Stimulated activated CD4-positive, alpha-beta T cell treated with anti-CD3 and anti-CD28 coated beads, Interleukin-2, amount 100 ng/mL, for 24 hours (primary cell): ENCODE measurements at regions not wholly inside any gene's neighbourhood (a gene's known extent, or its start where the extent isn't known, plus 50 kb on each side); places are given as distances from the start of the nearest gene placed in this dataset.

Source experiments
- DNase-seq, 2 donors: peaks; one replicate each; pipeline ENCODE4 v3.0.0-alpha.2; 2020

DNA sequence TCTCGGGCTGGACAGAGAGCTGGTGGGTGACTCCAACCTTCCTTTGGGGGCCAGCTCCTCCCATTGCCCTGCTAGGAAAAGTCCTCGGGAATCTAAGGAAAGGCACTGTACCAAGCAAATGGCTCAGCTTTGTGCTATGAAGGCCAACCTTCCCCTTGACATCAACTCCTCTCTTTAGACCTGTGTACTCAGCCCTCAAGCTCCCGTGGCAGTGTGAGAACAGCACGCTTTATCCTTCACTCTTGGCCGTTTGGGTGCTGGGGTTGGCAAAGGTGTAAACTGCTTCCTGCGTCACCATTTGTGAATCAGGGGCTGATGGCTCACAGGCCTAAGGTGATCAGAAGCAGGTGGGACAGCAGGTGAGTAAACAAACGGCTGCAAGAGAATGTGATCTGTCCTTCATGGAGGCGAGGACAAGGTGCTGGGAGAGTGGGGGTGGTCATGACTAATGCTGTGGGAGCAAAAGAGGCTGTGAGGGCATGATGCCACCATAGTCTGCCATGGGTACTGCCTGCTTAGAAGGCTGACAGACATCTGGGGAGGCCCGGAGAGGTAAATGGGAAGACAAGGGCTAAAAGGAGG is 165.2 kb upstream of the TPM1 start:
- no peak for DNase-seq

- no peak for DNase-seq
These were observed 164.5 kb upstream of the TPM1 start for GRCh38 chr15:62878070-62878469.

DNA sequence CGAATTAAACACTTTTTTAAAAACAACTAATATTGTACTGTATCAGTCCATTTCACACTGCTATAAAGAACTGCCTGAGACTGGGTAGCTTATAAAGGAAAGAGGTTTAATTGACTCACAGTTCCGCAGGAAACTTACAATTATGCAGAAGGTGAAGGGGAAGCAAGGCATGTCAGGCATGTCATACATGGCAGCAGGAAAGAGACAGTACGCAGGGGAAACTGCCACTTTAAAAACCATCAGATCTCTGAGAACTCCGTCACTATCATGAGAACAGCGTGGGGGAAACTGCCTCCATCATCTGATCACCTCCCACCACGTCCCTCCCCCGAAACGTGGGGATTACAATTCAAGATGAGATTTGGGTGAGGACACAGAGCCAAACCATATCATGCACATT is 162.8 kb upstream of the TPM1 start:
- DNase-seq = no peak

DNA sequence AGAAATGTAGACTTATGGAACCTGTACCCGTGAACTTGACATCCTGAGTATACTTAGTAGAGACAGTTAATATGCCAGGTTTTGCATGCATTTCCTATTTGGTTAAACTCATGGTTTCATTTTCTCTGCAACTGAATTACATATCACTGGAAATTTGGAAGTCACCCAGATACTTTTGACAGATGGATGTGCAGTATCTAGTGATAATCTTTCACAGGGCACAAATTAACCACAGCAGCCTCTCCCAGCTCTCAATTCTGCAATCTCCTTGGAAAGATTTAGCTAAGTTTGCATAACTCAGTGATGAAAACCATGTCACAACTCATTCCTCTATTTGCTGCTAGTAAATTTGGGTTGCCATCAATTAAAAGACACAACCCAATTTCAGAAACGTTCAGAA is 162.3 kb upstream of the TPM1 start:
- no peak for DNase-seq

- no peak for DNase-seq
These were observed 161.5 kb upstream of the TPM1 start for GRCh38 chr15:62881056-62881455.

- no peak for DNase-seq
These were observed 158.5 kb upstream of the TPM1 start for GRCh38 chr15:62883938-62884479.

- DNase-seq = no peak
These were observed 156.0 kb upstream of the TPM1 start for GRCh38 chr15:62886431-62887071.

GRCh38 chr15:62887113-62887570 is 155.4 kb upstream of the TPM1 start:
- DNase-seq = no peak

GRCh38 chr15:62888623-62889022 is 153.9 kb upstream of the TPM1 start:
- DNase-seq = no peak

DNA sequence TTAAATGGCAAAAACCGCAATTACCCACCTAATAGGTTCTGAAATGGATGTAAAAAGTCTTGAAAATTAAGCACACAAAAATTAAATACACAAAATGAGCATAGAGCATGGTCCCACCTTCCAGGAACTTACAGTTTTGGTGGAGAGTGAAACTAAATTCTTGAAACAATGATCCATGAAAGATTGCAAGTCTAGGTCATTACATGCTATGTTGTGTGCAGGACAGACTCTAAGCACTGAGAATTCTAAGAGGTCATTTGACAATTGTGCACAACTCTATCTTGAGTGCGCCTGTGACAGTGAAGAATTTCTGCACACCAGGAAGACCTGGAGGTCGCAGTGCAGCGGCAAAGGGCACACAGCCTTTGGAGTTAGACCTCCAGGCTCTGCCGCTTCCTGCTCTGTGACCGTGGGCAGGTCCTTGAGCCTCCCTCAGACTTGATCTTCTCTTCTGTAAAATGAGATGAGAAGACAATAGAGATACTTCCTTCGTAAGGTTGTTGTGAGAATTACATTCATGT is 153.3 kb upstream of the TPM1 start:
- DNase-seq = no peak

DNA sequence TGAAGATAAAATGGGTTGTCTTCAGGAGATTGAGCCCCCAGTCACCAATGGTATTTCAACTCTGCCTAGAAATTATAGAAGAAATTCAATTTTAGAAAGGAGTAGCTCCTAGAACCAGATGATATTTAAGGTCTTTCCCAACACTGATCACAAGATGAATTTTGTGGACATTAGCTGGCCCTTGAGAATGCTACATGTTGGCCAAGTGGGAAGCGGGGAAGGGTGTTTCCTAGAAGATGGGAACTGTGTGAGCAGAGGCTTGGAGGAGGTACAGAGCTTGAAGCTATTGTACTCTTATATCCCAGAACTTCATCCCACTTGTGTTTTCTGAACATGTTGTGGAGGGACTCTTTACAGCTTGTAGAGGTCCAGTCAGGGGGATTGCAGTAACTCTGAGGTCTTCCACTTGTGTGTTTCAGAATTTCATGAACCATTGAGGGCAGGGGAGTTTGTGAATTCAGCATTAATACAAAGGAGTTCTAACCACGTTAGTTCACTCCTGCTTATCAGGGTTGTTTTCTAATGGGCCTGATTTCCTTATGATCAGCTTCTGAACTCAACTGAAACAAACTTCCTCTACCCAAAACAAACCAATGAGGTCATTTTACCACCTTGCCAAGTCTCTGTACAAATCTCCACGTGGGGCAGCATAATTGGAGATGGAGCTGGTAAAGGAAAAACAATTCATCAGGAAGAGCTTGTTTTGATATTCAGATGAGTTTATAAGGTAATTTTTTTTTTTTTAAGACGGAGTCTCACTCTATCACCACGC is 152.6 kb upstream of the TPM1 start:
- DNase-seq = no peak

- no peak for DNase-seq
These were observed 148.0 kb upstream of the TPM1 start for GRCh38 chr15:62894322-62895085.

DNA sequence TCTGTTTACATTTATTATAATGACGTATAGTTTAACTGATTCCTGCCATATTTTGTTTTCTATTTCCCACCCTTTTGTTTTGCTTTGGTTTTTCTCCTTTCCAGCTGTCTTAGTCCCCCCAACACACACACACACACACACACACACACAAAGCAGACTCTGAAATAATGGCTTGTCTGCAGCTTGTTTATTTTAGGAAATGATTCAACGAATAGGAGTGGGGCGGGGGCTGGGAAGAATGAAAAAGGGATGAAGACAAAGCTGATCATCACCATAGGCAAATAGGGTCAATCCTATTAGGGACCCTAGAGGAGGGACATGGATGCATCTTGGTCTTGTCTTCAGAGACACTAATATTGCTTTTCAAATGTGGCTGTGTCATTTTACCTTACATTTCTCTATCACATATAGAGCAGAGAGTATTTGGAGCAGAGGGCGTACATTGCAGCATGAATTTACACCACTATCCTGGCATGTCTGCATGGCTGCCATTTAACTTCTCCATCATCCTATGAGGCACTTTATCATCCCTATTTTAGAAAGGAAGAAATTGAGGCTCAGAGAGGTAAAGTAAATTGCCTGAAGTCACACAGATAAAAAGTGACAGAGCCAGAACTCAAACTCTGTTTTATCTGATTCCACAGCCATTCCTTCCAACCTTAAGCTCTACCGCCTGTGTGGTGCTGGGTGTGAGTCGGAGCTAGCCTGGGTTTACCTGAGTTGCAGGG is 147.2 kb upstream of the TPM1 start:
- DNase-seq = no peak

DNA sequence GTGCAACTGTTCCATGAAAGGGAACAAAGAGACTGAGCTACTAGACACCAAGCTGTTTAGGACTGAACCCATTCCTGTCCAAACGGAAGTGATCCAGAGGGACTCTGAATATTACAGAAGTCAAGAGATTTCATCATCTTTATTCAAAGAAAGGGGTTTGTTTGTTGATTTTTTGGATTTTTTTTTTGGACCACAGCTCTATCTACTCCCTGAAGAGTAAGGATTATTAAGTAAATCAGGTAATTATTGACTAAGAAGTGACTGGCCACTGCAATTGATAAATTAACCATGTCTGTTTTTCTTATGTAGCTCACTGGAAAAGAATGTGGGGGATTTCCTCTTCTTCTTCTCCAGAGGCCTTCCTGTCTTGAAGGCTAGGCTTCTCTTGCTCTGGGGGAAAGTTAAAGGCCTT is 146.6 kb upstream of the TPM1 start:
- no peak for DNase-seq

DNA sequence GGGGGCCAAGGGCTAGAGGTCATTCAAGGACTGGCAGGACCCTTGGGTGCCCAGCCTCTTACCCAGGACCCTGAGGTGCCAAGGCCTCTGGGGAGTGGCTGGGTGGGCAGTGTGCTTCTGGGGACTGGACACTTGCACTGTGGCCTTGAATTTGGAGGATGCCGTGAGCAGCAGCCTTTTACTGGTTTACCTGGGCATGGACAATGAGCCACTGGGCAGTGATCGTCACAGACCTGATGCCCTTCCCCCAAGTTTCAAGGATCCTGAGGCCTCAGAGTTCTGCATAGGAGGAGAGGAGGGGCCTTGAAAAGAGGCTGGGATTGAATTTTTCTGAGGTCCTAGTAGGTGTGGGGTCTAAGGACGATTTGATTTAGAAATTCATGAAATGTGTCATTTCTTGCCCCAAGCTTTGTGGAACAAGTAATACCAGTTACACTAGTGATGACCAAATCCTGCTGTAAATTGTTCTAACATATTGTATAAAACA is 146.1 kb upstream of the TPM1 start:
- no peak for DNase-seq

GRCh38 chr15:62896969-62897486 is 145.5 kb upstream of the TPM1 start:
- DNase-seq = no peak

DNA sequence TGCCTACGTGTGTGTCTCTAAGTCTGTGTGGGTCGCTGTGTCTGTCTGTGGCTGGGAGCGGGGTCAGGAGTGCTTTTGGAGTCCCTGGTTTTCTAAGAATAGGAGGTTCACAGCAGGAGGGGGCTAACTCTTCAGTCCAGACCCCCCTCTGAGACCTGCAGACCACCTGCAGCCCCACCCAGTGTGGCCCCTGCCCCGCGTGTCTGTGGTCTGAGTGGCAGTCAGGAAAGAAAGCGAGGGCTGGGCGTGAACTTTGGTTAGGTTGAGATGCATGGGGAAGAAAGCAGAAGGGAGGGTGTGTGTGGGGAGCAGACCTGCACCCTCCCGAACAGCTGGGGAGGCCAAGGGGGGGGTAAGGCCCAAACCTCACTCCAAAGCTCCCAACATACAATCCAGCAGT is 144.9 kb upstream of the TPM1 start:
- no peak for DNase-seq

DNA sequence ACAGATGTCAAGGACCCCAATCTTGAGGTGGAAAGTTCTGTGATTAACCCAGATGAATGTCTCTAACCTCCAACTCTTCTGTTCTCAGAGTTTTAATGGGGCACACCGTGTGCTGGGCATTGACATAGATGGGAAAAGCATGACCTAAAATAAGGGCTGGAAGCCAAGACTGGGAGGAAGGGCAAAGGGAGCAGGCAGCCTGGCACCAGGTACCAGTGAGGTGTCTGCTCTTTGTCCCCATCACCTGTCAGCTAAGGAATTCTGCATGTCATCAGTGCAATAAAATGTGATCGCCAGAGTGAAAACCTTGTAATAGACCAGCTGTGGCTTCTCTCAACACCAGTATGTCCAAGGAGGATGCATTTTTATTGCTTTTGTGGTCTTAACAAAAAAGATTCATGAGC is 143.5 kb upstream of the TPM1 start:
- DNase-seq = no peak

- DNase-seq = no peak
These were observed 142.3 kb upstream of the TPM1 start for GRCh38 chr15:62900071-62900802.

- no peak for DNase-seq
These were observed 141.5 kb upstream of the TPM1 start for GRCh38 chr15:62901087-62901486.

- DNase-seq = no peak
These were observed 140.5 kb upstream of the TPM1 start for GRCh38 chr15:62901909-62902546.
